GM19043 (cell line): ENCODE measurements at regions not wholly inside any gene's neighbourhood (a gene's known extent, or its start where the extent isn't known, plus 50 kb on each side); places are given as distances from the start of the nearest gene placed in this dataset.
"Not testable (repeated sequence)": the region's sequence is repeated elsewhere in the genome, so short reads cannot be mapped to it uniquely, and the experiment has no call there.

Experiments used
- ATAC-seq: cut with Tn5 transposase; IDR thresholded peaks from one replicate; pipeline ENCODE4 v1.9.1; 2021; ENCODE audit warnings: low read depth; ENCODE audit not compliant: unreplicated experiment

DNA sequence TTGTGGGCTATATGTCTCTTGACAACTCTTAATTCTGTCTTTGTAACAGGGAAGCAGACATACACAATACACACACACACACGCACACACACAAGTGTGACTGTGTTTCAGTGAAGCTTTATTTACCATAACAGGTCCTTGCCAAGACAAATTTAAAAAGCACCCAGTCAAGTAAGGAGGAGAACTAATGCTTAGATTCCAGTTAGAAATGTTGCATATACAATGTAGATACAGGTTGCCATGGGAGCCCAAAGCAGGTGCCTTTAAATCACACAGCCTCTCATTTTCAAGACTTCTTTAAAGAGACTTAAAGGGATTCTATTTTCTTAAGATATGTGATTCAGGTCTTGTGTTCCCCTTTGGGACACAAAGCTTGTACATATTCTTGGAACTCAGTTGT, 1551.9 kb downstream of the EFNB2 start:
- no peak for ATAC-seq

DNA sequence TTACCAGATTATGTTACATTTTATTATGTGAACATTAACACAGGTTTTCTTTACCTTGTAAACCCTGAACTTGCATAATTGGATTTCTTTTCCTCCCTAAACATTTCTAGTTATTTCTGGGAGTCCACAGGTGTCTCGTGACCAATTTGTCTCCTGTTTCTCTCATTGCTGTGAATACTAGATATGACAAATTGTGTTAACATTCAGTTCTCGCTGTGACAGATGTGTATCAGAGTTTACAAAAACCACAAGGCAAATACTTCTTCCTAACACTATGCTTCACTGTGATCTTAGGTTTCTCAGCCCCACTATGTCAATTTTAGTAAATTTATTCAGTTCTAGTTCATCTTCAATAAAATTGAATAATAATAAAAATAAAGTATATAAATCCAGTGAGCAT, 1554.9 kb downstream of the EFNB2 start:
- no peak for ATAC-seq

DNA sequence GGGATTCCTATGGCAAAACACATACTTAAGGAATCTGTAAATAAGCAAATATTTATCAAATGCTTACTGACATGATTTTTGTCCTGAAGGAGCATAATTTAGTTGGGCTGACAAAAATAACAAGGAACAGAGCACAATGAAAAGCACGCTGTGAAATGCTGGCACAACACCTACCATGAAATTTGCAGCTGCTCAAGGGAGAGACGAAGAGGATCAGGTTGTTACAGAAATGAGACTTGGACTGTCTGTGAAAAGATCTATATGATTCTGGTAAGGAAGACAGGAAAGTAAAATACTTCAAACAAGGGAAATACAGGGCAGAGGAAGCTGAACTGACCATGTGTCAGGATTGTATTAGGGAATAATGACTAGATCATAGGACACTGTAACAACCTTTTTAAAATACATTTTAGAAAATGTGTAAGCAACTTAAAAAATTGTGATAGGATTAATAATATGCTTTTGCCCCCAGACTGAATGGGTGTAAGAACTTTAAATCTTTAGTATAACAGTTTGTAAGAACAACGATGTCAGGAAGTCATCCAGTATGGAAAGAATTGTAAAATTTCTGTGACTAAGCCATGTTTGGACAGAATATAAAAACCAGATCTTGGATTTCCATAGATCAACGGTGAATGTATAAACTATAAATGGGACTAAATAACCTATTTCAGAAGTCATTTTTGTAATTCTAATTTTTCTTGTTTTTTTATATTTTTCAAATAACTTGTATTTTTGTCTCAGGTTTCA, 1556.0 kb downstream of the EFNB2 start:
- no peak for ATAC-seq

DNA sequence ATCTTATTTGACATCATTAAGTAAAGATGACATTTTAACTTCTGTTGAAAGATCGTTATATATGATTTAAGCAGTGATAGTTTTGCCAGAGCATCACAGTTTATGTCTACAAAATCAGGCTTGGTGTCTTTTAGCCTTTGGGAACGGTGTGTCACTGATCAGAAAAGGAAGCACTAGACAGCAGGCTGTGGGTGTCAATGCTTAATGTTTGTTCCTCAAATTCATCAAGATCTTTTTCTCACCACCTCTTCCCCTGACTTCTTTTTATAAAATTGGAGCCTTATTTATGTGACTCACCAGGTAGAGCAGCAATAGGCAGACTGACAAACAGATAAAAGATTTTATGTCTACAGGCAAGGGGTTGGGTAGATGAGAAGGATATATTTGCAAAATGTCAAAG, 1558.5 kb downstream of the EFNB2 start:
- no peak for ATAC-seq

DNA sequence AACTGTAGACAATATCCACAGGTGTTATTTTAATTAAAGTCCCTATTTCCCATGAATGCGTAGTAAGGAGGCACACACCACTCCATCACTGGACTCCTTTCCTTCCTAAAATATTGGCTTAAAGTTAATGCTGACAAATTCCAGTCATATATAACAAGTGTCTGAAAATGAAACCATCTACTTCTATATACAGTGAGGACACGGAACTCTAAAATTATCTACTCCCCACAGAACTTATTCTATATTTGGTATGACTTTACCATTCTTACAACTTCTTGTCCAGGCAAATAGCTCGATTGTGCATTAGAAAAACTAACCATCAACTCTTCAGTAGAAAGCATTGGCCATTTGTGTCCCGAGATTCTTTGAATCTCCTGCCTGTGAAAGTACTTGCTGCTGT, 1560.2 kb downstream of the EFNB2 start:
- peak; percentile 44 for ATAC-seq

DNA sequence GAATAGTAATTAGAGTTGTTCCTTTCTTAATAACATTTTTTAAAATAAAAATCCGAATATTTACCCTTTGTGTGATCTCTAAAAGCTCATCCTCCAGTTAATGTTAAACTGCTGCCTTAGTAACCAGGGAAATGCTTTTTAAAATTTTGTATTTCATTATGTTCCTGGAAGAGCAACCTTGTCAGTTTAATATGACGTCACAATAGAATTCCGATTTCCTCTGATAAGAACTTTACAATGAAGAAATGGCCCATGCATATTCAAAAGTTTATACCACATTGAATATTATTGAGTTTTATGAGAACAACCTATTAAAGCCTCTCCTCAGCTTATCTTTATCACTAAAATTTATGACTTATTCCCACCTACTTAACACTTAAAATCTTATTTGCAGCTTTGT, 1566.6 kb downstream of the EFNB2 start:
- ATAC-seq, result no peak

DNA sequence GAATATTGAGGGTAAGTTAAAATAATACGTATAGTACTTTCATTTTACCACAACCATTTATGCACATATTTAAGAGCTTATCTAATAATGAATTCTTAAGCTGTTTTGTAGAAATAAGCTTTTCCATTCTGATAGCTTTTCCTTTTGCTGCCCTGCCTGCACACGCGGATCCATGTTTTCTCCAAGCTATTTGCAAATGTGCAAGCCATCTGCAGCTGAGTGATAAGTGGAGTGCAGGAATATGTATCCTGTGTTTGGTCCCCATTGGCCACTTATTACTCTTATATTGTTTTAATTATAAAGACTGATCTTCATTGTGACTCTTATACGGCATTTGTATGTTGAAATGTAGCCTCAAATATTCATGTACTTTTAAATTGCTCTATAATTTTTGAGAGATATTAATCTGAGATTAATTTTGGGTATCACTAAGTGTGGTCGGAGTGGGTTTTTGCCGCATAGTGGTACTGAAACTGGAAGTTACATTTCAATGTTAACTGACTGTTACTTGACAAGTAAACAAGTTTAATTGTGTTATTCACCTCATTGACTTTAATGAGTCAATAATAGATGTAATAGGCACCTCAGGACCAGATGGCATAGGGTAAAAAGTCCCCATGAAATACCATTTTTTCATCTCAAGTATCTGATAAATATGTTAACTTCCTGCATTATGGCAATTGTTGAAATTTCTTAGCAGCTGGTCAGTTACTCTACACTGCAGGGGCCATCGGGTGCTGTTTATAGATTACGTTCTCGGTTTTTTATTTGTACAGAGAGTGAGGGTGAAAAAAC, 1567.4 kb downstream of the EFNB2 start:
- ATAC-seq, result no peak

DNA sequence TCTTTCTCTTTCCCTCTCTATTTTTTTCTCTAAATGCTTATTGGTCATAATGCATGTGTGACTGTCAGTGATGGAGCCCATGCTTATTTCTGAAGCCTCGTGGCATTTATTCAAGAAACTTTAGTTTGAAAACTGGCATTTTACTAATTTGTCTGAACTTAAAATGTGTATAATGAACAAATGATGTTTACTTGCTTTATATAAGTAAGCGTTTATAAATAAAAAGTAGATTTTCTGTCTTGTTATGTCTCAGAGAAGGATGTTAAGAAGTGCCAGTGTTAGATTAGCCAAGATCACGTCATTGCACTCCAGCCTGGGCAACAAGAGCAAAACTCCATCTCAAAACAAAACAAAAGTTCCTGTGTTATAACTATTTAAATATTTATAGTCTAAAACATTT, 1568.1 kb downstream of the EFNB2 start:
- ATAC-seq, result no peak

DNA sequence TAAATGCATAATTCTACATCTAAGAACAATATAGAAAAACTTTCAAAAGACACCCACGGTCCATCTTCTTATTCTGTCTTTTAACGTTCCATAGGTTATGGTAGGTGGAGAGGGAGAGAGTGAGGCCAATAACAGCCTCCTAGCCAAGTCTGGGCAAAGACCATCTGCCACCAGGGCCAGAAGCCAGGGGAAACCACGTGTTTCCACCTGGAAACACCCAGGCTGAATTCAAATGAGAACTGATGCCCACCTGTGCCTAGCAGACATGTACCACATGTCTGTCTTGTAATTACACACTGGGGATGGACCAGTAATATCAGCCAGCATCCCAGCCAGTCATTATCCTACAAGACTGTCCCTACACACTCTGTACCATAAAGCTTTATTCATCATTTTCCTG, 1573.1 kb downstream of the EFNB2 start:
- no peak for ATAC-seq

DNA sequence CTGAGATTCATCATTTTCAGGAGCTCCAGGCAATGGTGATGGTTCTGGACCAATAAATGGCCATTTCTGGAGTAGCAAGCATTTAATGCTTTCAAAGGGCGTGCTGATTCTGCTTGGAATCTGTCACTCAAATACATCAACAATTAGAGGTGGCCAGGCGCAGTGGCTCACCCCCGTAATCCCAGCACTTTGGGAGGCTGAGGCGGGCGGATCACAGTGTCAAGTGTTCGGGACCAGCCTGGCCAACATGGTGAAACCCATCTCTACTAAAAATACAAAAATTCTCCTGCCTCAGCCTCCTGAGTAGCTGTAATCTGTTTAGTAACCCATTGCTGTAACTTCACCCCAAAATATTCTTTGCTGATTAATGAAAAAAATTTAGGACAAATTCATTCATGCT, 1574.2 kb downstream of the EFNB2 start:
- ATAC-seq, result no peak

DNA sequence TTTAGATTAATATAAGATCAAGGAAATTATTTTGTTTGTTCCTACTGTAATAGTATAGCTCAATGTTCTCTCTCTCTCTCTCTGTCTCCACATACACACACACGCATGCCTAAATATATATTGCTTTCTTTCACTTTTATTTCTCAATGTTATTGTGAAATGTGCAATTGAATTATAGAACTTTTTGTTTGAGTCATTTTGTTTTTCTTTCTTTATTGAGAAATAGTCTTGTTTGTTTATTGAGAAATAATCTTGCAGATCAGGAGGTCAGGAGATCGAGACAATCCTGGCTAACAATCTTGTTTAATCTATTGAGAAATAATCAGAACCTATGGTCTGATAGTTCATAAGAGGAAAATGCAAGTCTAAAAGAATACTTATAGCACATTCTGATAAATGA, 1581.3 kb downstream of the EFNB2 start:
- no peak for ATAC-seq

DNA sequence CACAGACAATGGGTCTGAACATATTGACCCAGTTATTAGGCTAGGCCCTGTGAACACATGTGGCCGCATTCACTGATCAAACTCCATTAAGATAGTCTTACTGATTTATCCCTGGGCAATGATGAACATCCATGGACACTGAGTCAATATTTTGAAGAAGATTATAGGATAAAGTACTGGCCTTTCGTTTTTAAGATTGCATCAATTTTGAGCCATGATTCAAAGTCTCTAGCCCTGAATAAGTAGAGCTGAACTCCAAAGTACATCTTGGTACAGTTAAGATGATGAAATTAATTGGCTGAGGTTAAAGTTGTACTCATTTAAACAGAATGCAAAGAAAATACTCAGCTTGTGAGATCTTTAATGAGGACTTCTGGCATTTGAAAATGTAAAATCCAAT, 1581.9 kb downstream of the EFNB2 start:
- no peak for ATAC-seq

DNA sequence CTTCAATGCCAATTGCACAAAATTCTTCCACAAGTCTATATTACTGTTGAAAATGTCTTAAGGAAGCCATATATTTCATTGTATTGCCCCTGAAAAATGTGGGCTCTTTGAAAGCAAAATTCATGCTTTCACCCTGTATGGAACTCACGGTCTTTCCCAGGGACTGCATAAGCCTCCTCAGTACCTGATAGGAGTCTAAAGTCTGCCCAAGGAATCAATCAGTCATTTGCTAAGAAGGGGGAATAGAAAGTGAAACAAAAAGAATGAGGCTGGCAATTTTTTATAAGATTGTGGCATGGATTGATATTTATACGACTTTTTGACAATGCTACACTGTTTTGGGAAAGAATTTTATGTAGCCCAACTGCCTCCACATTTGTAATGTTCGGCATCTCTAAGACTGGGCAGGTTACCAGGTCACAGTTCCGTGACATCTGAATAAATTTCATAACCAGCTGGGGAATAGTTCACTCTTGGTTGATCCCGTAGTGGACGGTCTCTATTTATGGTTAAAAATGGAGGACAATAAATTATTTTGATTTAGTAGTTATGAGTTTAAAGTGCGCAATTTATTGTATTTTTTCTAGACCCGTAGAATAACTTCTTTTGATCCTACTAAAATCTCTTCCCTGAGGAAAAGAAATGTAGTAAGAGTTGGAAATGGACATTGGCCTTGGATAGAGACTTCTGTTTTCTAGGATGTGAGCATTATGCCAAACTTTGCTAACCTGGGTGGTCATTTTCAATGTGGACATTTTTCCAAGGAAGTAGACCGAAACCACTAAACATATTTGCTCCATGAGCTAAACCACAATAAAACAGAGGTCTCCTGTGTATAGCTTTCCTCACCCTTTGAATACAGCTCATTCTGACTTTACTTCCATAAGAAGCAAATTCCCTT, 1585.4 kb downstream of the EFNB2 start:
- ATAC-seq, result no peak

DNA sequence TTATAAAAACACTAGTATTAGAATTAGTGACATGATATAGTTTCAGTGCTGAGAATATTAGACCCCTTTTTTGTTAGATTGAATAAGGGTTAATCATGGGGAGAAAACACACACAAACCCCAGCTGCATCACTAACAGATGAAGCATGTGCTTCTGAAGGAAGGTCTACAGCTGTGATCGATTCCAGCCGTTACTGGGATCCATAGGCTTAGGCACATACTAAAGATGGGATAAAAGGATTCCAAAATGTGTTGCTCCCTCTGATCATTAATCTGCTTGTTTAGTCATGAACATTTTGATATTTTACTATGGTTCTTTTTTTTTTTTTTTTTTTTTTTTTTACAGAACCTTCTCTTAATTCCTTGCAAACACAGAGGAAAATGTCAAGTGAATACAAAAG, 1591.3 kb downstream of the EFNB2 start:
- no peak for ATAC-seq

DNA sequence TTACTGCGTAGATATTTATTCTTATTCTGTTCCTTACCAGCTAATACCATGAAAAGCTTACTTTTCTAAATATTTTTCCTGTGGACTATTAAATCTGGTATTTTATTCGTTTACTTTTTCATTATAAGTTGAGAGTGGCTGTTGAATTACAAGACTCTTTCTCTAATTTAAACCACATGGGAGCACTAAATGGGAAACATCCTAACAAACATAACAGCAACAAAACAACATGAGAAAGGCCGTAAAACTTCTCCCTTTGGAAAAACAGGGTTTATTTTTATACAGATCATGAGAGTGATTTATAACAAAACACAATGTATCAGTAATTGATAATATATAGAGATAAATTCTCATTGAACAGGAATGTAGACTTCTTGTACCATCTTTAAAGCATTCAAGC, 1592.1 kb downstream of the EFNB2 start:
- no peak for ATAC-seq

DNA sequence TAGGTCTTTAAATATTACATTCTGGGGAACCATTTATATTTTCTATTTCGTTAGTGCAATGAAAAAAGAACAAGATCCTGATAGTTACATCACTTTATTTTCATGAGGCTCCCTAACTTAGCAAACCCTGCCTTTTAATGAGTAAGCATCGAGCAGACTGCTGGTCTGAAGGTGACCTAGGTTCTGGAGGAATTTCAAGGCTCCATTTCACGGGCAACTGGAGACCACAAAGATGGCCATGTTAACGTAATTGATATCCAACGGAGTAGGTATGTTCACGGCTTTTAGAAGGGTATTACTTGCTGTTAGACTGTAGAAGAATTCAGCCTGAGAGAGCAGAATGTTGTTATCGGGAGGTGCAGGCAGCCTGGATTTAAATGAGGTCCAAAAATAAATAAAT, 1597.6 kb downstream of the EFNB2 start:
- no peak for ATAC-seq

DNA sequence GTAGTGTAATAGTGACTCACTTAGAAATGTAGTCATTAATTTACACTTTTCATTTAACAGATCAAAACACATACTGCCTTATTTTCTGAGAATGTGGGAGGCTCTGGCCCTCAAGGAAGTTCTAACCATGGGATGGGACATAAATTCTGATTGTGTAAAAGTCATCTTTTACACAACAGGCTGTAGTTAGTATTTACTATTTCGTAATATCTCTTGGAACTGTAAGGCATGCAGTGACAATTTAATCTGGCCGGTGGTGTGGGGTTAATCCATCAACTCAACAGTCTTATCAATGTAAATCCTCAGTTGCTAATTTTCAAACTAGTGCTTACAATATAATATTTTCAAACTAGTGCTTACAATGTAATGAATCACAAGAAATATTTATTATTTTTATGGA, 1599.2 kb downstream of the EFNB2 start:
- ATAC-seq, result no peak

DNA sequence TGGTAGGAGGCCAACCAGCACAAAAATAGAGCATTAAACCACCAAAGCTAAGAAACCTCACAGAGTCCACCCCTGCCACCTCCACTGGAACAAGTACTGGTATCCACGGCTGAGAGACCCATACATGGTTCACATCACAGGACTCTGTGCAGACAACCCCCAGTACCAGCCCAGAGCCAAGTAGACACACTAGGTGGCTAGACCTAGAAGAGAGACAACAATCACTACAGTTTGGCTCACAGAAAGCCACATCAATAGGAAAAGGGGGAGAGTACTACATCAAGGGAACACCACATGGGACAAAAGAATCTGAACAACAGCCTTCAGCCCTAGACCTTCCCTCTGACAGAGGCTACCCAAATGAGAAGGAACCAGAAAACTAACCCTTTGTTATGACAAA, 1614.9 kb downstream of the EFNB2 start:
- not testable (repeated sequence) for ATAC-seq

DNA sequence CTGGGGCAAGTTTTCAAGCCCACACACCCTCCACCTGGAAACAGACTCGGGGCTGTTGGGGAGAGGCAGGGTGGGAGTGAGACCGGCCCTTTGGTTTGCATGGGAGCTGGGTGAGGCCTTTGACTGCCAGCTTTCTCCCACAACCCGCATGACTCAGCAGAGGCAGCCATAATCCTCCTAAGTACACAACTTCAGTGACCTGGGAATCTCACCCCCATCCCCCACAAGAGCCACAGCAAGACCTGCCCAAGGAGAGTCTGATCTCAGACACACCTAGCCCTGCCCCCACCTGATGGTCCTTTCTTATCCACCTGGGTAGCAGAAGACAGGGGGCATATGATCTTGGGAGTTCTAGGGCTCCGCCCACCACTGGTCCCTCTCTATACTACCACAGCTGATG, 1615.4 kb downstream of the EFNB2 start:
- no peak for ATAC-seq

DNA sequence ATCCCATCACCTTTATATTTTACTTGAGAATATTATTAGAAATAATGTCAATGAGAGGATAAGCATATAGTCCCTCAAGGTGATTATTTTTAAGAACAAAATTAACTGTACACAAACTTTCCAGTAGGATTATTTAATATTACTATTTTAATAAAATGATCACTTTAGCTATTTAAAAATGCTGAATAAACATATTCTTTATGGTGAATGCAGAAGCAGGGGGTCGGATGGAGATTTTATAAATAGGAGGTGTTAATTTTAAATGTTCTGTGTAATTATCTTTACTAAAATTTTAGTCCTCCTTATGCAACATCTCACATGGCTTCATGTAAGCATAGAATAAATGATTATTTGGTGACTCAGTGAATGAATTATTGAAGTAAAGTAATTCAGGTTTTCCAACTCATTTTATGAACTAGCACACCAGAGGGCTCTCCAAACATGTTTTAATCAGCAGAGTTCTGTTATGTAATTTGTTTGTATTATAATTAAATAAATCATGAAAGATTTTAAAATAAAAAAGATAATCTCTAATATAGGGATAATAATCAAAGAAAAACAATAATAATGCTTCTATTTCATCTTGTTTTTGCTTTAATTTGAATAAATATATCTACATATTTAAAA, 1635.2 kb downstream of the EFNB2 start:
- ATAC-seq, result no peak

DNA sequence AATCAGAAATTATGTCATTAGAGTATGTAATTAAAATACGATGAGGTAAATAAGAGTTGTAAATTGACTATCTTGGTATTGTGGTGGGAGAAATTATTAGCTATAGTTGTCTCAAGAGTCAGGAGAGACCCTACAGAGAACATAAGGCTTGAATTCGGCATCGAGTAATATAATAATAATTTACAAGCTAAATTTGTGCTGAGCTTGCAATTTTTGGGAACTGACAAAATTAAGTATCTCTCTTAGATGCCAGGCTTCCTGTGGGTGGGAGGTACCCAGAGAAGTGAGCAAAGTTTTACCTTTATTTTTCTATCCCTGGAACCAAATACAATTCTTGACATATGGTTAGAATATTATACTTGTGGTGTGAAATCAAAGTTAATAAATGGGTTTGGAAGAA, 1637.0 kb downstream of the EFNB2 start:
- ATAC-seq, result no peak
